IPS-18c (cell line): ENCODE measurements at regions not wholly inside any gene's neighbourhood (a gene's known extent, or its start where the extent isn't known, plus 50 kb on each side); places are given as distances from the start of the nearest gene placed in this dataset.

Source experiments
- H3K4me3 ChIP-seq: 2 replicates; pipeline ENCODE4 v1.7.0; 2013; ENCODE audit warnings: low read depth, mild to moderate bottlenecking, low read length, moderate library complexity; ENCODE audit not compliant: insufficient read depth
- H3K9me3 ChIP-seq: one replicate; pipeline ENCODE4 v1.6.1; 2013; ENCODE audit warnings: mild to moderate bottlenecking, low read length, moderate library complexity; ENCODE audit not compliant: control insufficient read depth, insufficient read depth

- H3K4me3 ChIP-seq: no peak overlapping the region
- no peaks in the 10 kb centered on the region for H3K9me3 ChIP-seq
Observed at GRCh38 chr5:61619777-61620518, 287.9 kb downstream of the ZSWIM6 start.

GRCh38 chr5:61620699-61621182, 288.7 kb downstream of the ZSWIM6 start:
- no peak overlapping the region for H3K4me3 ChIP-seq
- no peaks in the 10 kb centered on the region for H3K9me3 ChIP-seq

- no peaks in the 10 kb centered on the region for H3K9me3 ChIP-seq
- no peak overlapping the region for H3K4me3 ChIP-seq
Observed at GRCh38 chr5:61621202-61621650, 289.2 kb downstream of the ZSWIM6 start.

- H3K9me3 ChIP-seq: no peaks in the 10 kb centered on the region
- H3K4me3 ChIP-seq: no peak overlapping the region
Observed at GRCh38 chr5:61622156-61622555, 290.1 kb downstream of the ZSWIM6 start.

DNA sequence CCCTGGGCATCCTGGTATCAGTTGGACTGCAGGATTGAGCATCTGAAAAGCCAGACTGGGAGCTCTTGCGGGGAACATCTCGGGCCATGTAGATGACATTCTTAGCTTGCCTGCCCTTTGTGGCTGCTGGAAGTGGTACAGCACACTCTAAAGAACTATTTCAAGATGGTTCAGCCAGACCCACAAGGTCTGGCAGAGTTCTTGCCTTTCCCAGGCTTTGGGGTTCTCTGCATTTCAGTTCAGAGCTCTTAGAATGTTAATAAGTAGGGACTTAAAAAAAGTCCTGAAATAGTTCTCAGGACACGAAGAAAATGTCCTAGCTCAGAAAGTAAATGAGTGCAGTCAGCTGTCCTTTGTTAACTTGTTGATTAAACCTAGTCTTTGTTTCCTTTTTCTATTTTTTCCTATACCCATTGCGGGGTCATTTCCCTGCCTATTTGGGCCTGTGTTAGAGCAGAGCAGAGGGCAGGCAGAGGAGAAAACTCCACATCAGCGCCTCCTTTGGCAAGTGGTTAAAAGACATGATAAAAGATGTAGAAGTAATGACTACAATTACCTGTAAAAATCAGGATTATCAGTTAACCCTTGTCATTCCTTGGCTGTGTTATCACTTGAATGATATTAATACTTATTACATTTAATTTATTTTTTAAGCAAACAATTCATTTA, 291.5 kb downstream of the ZSWIM6 start:
- no peak overlapping the region for H3K4me3 ChIP-seq
- no peaks in the 10 kb centered on the region for H3K9me3 ChIP-seq

- Histone ChIP-seq H3K4me3 (0 out of 2 replicates have a peak overlapping the region, but pooled peaks have one; percentile 46), H3K9me3 (no peaks in the 10 kb centered on the region)
Observed at GRCh38 chr5:61624553-61625136, 292.6 kb downstream of the ZSWIM6 start.

DNA sequence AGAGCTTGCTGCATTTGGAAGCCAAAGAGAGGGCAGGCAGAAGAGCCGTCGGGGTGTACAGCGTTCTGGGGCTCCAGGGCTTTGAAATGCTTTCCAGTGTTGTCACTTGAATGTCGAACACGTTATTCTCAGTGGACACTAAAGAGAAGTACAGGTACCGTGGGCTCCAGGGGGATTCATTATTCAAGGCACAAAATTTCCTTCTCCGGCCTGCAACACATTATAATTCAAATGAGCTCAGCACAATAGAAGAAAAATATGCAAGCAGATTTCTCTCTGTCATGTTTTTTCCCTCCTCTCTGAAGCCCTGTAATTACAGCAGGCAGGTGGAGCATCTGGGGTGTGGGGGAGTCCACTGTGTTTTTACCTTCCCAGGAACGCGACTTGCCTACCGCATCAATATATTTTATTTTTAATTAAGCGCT, 293.1 kb downstream of the ZSWIM6 start:
- H3K4me3 ChIP-seq: peak overlapping the region; percentile 46; the same call in 1 of the 2 replicates

DNA sequence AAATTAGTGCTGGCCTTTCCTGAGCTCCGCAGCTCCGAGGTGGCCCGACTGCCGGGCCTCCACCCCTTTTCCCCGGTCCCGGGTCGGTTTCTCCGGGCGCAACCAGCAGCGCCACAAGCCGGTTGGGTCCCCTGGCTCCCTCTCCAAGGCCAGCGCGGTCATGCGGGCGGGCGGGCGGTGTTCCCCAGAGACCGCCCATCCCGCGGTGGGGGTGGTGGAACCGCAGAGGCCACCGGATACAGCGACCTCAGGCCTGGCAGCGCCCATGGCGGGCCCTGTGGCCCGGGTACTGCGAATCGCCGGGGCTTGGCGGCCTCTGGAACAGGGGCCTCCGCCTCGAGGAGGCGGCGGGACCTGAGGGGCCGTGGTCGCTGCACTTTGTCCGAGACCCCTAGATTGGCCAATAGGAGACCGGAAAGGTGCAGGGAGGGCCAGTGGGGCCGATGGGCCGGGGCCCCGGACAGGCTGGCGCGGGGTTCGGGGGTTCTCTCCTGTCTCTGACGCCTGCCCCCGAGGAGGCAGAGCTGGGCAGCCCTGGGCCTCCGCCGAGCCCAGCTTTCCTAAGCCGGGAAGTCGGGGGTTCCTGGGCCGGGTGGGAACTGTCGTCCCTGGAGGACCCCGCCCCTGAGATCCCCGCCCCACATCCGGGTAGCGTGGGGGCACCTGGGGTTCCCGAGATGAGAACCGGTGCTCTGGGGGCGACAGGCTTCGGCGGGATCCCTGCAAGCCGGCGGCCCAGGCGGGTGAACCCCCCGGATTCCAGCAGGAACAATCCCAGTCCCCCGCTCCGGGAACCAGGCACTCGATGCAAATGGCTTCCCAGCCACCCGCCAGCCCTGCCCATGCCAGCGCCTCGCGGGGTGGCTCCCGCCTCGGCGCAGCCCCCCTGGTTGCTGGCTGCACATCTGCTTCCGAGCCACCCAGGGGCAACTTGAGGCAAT, 293.9 kb downstream of the ZSWIM6 start:
- Histone ChIP-seq H3K9me3 (no peaks in the 10 kb centered on the region), H3K4me3 (peak overlapping the region; percentile 46; the same call in 1 of the 2 replicates)

More for the DNA sequence above, 293.1 kb downstream of the ZSWIM6 start:
- no peaks in the 10 kb centered on the region for H3K9me3 ChIP-seq

- H3K9me3 ChIP-seq: no peaks in the 10 kb centered on the region
- peak overlapping the region; percentile 46; the same call in 1 of the 2 replicates for H3K4me3 ChIP-seq
Observed at GRCh38 chr5:61626639-61627282, 294.7 kb downstream of the ZSWIM6 start.

DNA sequence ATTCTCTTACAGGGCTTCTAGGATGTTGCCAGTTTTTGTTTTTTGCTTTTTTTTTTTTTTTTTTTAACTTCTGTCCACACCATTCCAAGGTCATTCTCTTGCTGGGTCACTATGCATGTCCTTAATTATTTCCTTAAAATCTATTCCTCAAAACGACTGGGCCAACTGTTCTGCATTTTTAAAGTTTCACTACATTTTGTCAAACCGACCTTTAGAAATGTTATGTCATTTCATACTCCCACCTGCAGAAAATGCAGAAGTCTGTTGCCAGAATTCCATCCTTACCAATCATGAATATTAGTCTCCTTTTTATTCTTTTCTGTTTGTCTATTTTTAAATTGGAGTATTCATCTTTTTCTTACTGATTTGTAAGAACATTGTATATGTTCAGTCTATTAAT, 295.5 kb downstream of the ZSWIM6 start:
- Histone ChIP-seq H3K9me3 (no peaks in the 10 kb centered on the region), H3K4me3 (no peak overlapping the region)

- H3K9me3 ChIP-seq: no peaks in the 10 kb centered on the region
- no peak overlapping the region for H3K4me3 ChIP-seq
Observed at GRCh38 chr5:61630908-61631307, 298.9 kb downstream of the ZSWIM6 start.

DNA sequence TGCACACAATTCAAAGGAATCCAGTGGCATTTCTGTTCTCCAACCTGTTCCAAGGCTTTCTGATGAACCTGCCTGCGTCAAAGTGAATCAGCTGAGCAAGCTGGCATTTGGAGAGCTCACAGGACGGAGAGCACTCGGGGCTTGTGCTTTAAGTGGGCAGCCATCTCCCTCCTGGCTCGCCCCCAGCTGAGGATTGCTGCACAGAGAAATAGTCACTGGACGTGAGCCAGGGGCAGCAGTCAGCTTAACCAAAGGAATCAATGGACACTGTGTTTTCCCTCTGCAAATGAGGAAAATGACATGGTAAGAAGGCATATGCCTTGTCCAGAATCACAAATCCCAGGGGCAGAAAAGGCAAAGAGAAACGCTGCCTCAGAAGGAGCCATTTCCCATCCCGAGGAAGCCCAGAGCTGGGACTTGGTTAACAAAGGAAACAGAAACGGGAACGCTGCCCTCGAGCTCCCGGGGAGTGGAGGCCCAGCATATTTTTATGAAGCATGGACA, 299.4 kb downstream of the ZSWIM6 start:
- Histone ChIP-seq H3K9me3 (no peaks in the 10 kb centered on the region), H3K4me3 (no peak overlapping the region)

GRCh38 chr5:61632064-61632463, 300.0 kb downstream of the ZSWIM6 start:
- Histone ChIP-seq H3K4me3 (no peak overlapping the region), H3K9me3 (no peaks in the 10 kb centered on the region)

GRCh38 chr5:61635271-61635670, 303.2 kb downstream of the ZSWIM6 start:
- no peaks in the 10 kb centered on the region for H3K9me3 ChIP-seq
- no peak overlapping the region for H3K4me3 ChIP-seq

GRCh38 chr5:61637566-61637965, 305.5 kb downstream of the ZSWIM6 start:
- Histone ChIP-seq H3K4me3 (no peak overlapping the region), H3K9me3 (no peaks in the 10 kb centered on the region)

- Histone ChIP-seq H3K4me3 (no peak overlapping the region), H3K9me3 (no peaks in the 10 kb centered on the region)
Observed at GRCh38 chr5:61638476-61638875, 306.4 kb downstream of the ZSWIM6 start.
